GM12878 (cell line): ENCODE measurements at regions not wholly inside any gene's neighbourhood (a gene's known extent, or its start where the extent isn't known, plus 50 kb on each side); places are given as distances from the start of the nearest gene placed in this dataset.

Source experiments
- ATAC-seq: fragments of 200-7000 bp; cut with Tn5 transposase; 3 replicates; pipeline ENCODE4 v1.9.1; 2020; ENCODE audit warnings: mild to moderate bottlenecking, moderate library complexity
- BruUV-seq: library from RNA; stranded (reverse); fragments of 400-500 nt; replicated peaks from 2 replicates; lab custom pipeline; 2021; lab: Mats Ljungman, UMichigan
- CTCF ChIA-PET: fragments of 300-600 bp; sonication (Branson Sonifier 250); formaldehyde crosslinking; extraction: SDS; loops from one replicate; lab custom pipeline; 2021; ENCODE audit warnings: inconsistent platforms; lab: Yijun Ruan, JAX
- POLR2A ChIA-PET: fragments of 350-600 bp; formaldehyde crosslinking; extraction: SDS; loops from one replicate; lab custom pipeline; 2021; ENCODE audit warnings: inconsistent platforms; lab: Charles Lee
- RAD21 ChIA-PET: fragments of 300-600 bp; sonication (Branson Sonifier 250); formaldehyde crosslinking; loops from one replicate; lab custom pipeline; 2023; ENCODE audit warnings: antibody characterized with exemption; ENCODE audit not compliant: unreplicated experiment; lab: Charles Lee
- SMC1A ChIA-PET: fragments of 300-600 bp; sonication (Branson Sonifier 250); formaldehyde crosslinking; loops from one replicate; lab custom pipeline; 2023; ENCODE audit not compliant: unreplicated experiment, uncharacterized antibody; lab: Charles Lee
- DNase-seq: peaks from one replicate; pipeline ENCODE4 v3.0.0-alpha.2; 2011; ENCODE audit warnings: low read depth, low spot score
- FAIRE-seq: peaks from 3 replicates; lab custom pipeline; 2011; peaks lifted over from hg19 to GRCh38; lab: Jason Lieb, UNC
- H2AFZ ChIP-seq: 2 replicates; pipeline ENCODE4 v1.6.0; 2011; ENCODE audit warnings: low read depth, low read length, control low read depth; ENCODE audit not compliant: control insufficient read depth
- H3K27ac ChIP-seq: 2 replicates; pipeline ENCODE4 v1.5.1; 2011; ENCODE audit warnings: control low read depth; ENCODE audit not compliant: control insufficient read depth, insufficient read depth
- H3K27me3 ChIP-seq, 2 experiments: replicated peaks in 1 of 2; 2 replicates each; pipeline versions ENCODE4 v1.6.0 to v1.6.1; 2011; ENCODE audit warnings: low read length in 1 of 2; ENCODE audit not compliant: control insufficient read depth in 2 of 2, insufficient read depth in 2 of 2
- H3K36me3 ChIP-seq, 2 experiments: 2 replicates each; pipeline ENCODE4 v1.5.1; 2011; ENCODE audit warnings: low read length in 1 of 2; ENCODE audit not compliant: control insufficient read depth in 2 of 2, insufficient read depth in 2 of 2
- H3K4me1 ChIP-seq: 2 replicates; pipeline ENCODE4 v1.6.1; 2011; ENCODE audit warnings: mild to moderate bottlenecking, low read length, moderate library complexity, mixed read lengths; ENCODE audit not compliant: control insufficient read depth, insufficient read depth
- H3K4me2 ChIP-seq: 2 replicates; pipeline ENCODE4 v1.6.0; 2011; ENCODE audit warnings: control low read depth; ENCODE audit not compliant: control insufficient read depth, insufficient read depth
- H3K4me3 ChIP-seq: fragments of 200-600 bp; sonication (generic); 2 replicates; pipeline ENCODE4 v1.5.1; 2016
- H3K79me2 ChIP-seq: 2 replicates; pipeline ENCODE4 v1.6.0; 2011; ENCODE audit warnings: low read length; ENCODE audit not compliant: control insufficient read depth, insufficient read depth
- H3K9ac ChIP-seq: 2 replicates; pipeline ENCODE4 v1.8.0; 2011; ENCODE audit warnings: low read length, control low read depth, mixed read lengths; ENCODE audit not compliant: control insufficient read depth, insufficient read depth
- H3K9me3 ChIP-seq: replicated peaks from 3 replicates; pipeline ENCODE4 v1.5.1; 2011; ENCODE audit warnings: mild to moderate bottlenecking, low read length; ENCODE audit not compliant: control insufficient read depth, insufficient read depth
- H4K20me1 ChIP-seq: 2 replicates; pipeline ENCODE4 v1.6.0; 2011; ENCODE audit not compliant: control insufficient read depth, insufficient read depth
- BHLHE40 ChIP-seq, 2 experiments: fragments of 450-650 bp in 1 of 2; IDR thresholded peaks; 2 replicates each; pipeline ENCODE4 v1.6.1; 2011 to 2017; ENCODE audit warnings: low read depth in 2 of 2, borderline replicate concordance in 1 of 2, improper control_type of control experiment in 1 of 2, low read length in 1 of 2, mild to moderate bottlenecking in 1 of 2
- CREB1 ChIP-seq: IDR thresholded peaks from 2 replicates; pipeline ENCODE4 v1.6.1; 2012; ENCODE audit warnings: low read depth, mild to moderate bottlenecking, inconsistent platforms
- ETV6 ChIP-seq, 2 experiments: fragments of 450-650 bp in 1 of 2; IDR thresholded peaks in 1 of 2; conservative IDR thresholded peaks in 1 of 2; 2 replicates each; pipeline ENCODE4 v1.6.1; 2014; ENCODE audit warnings: antibody characterized with exemption in 1 of 2, borderline replicate concordance in 1 of 2, low read depth in 1 of 2, mild to moderate bottlenecking in 1 of 2, moderate library complexity in 1 of 2
- FOS ChIP-seq: IDR thresholded peaks from 3 replicates; pipeline ENCODE4 v1.6.1; 2011; ENCODE audit warnings: borderline replicate concordance; ENCODE audit not compliant: insufficient read length; ENCODE audit errors: extremely low read depth
- KAT2A ChIP-seq: conservative IDR thresholded peaks from 2 replicates; pipeline ENCODE4 v1.6.1; 2011; ENCODE audit warnings: low read depth, low read length; ENCODE audit not compliant: control insufficient read depth
- KDM1A ChIP-seq: fragments of 200-600 bp; sonication (generic); IDR thresholded peaks from 2 replicates; pipeline ENCODE4 v1.6.1; 2016; ENCODE audit warnings: borderline replicate concordance
- POLR2AphosphoS2 ChIP-seq: IDR thresholded peaks from 2 replicates; pipeline ENCODE4 v1.6.1; 2011; ENCODE audit warnings: low read depth, mild to moderate bottlenecking, low read length, improper control_type of control experiment, moderate library complexity
- TAF1 ChIP-seq: IDR thresholded peaks from 2 replicates; pipeline ENCODE4 v1.6.1; 2011; ENCODE audit warnings: mild to moderate bottlenecking, low read depth, low read length, borderline replicate concordance
- TARDBP ChIP-seq: IDR thresholded peaks from 2 replicates; pipeline ENCODE4 v1.6.1; 2016; ENCODE audit warnings: borderline replicate concordance
- TCF12 ChIP-seq: IDR thresholded peaks from 2 replicates; pipeline ENCODE4 v1.6.1; 2011; ENCODE audit warnings: low read depth, mild to moderate bottlenecking, low read length
- ZNF622 ChIP-seq: fragments of 450-650 bp; IDR thresholded peaks from 2 replicates; pipeline ENCODE4 v1.6.1; 2017; ENCODE audit warnings: mild to moderate bottlenecking, inconsistent platforms
- WGBS: methylation state at CpG from one replicate; pipeline ENCODE4 v1.1.6; 2016; ENCODE audit warnings: low lambda C conversion rate; ENCODE audit not compliant: insufficient replicate concordance, insufficient coverage; ENCODE audit errors: missing lambda C conversion rate; 5-methylcytosine and 5-hydroxymethylcytosine counted together
- in situ Hi-C: fragments of 300-500 bp; cut with MboI; formaldehyde crosslinking; loops from 9 replicates; pipeline ENCODE4 v1.14.3; 2018; ENCODE audit warnings: mixed read lengths
- intact Hi-C: fragments of 100-400 bp; cut with micrococcal nuclease; formaldehyde crosslinking; loops from one replicate; pipeline ENCODE4 v1.14.2; 2022; ENCODE audit not compliant: unreplicated experiment
- TF ChIP-seq, protein P1 (sequence below): fragments of 450-650 bp; conservative IDR thresholded peaks from 2 replicates; pipeline ENCODE4 v1.6.1; 2017; ENCODE audit warnings: mild to moderate bottlenecking, moderate library complexity
- TF ChIP-seq, protein P2 (sequence below): fragments of 450-650 bp; IDR thresholded peaks from 2 replicates; pipeline ENCODE4 v1.6.1; 2018; ENCODE audit warnings: mild to moderate bottlenecking, low read depth, moderate library complexity; ENCODE audit not compliant: partially characterized antibody
- TF ChIP-seq, protein P3 (sequence below), 3 experiments: IDR thresholded peaks in 2 of 3; conservative IDR thresholded peaks in 1 of 3; 2 replicates each; pipeline ENCODE4 v1.5.1; 2011; ENCODE audit warnings: low read depth in 3 of 3, low read length in 3 of 3, mild to moderate bottlenecking in 3 of 3, control low read depth in 2 of 3, moderate library complexity in 2 of 3, inconsistent platforms in 1 of 3, mixed read lengths in 1 of 3; ENCODE audit not compliant: control insufficient read depth in 2 of 3, insufficient read depth in 1 of 3; ENCODE audit errors: extremely low read depth in 1 of 3
- TF ChIP-seq, protein P4 (sequence below): fragments of 450-650 bp; IDR thresholded peaks from 2 replicates; pipeline ENCODE4 v1.6.1; 2014; ENCODE audit warnings: mild to moderate bottlenecking

DNA sequence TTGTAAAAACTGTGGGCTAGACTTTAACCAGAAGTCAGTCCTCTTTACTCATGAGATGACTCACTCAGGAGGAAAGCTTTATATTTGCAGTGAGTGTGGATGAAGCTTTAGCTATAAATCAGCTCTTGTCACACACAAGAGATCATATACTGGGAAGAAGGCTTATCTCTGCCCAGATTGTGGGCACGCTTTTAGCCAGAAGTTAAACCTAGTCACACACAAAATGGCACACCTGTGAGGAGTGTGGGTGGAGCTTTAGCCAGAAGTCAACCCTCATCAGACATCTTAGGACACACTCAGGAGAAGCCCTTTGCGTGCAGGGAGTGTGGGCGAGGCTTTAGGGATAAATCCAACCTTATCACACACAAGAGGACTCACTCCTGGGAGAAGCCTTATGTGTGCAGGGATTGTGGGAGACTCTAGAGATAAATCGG, 706.9 kb upstream of the LUZP2 start:
- ATAC-seq (no peak), FAIRE-seq (no peak), DNase-seq (no peak)
- Histone ChIP-seq H3K4me1 (no peaks in the 10 kb centered on the region), H3K27me3 (no peaks in the 10 kb centered on the region), H2AFZ (no peak overlapping the region), H3K9ac (no peak overlapping the region), H3K79me2 (no peaks in the 10 kb centered on the region), H3K27ac (no peak overlapping the region), H3K4me3 (no peak overlapping the region), H3K36me3 (no peaks in the 10 kb centered on the region), H4K20me1 (no peaks in the 10 kb centered on the region), H3K4me2 (no peak overlapping the region), H3K9me3 (no peaks in the 10 kb centered on the region)
- SMC1A ChIA-PET = interaction anchor here (0.6 kb wide), 1 partner anchor 23 kb away, joined by 3 read pairs; no protein-coding TSS in a partner anchor
- in situ Hi-C loops = no loop called here
- no TSS peak for BruUV-seq
- POLR2A ChIA-PET = no interaction called here
- WGBS = 22% methylated on average over 4 of the region's 4 CpGs
- RAD21 ChIA-PET = interaction anchor here (0.5 kb wide), 1 partner anchor 354 kb away, joined by 3 read pairs; no protein-coding TSS in a partner anchor
- intact Hi-C loops = no loop called here
- CTCF ChIA-PET = interaction anchor here (0.8 kb wide), 1 partner anchor 13 kb away, joined by 3 read pairs; no protein-coding TSS in a partner anchor
- no peak for TF ChIP-seq ZNF622
- TF ChIP-seq POLR2AphosphoS2 = no peak
- TF ChIP-seq TARDBP = no peak
- TF ChIP-seq TCF12 = no peak
- TF ChIP-seq, protein P1, sequence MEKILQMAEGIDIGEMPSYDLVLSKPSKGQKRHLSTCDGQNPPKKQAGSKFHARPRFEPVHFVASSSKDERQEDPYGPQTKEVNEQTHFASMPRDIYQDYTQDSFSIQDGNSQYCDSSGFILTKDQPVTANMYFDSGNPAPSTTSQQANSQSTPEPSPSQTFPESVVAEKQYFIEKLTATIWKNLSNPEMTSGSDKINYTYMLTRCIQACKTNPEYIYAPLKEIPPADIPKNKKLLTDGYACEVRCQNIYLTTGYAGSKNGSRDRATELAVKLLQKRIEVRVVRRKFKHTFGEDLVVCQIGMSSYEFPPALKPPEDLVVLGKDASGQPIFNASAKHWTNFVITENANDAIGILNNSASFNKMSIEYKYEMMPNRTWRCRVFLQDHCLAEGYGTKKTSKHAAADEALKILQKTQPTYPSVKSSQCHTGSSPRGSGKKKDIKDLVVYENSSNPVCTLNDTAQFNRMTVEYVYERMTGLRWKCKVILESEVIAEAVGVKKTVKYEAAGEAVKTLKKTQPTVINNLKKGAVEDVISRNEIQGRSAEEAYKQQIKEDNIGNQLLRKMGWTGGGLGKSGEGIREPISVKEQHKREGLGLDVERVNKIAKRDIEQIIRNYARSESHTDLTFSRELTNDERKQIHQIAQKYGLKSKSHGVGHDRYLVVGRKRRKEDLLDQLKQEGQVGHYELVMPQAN = no peak
- TF ChIP-seq, protein P2, sequence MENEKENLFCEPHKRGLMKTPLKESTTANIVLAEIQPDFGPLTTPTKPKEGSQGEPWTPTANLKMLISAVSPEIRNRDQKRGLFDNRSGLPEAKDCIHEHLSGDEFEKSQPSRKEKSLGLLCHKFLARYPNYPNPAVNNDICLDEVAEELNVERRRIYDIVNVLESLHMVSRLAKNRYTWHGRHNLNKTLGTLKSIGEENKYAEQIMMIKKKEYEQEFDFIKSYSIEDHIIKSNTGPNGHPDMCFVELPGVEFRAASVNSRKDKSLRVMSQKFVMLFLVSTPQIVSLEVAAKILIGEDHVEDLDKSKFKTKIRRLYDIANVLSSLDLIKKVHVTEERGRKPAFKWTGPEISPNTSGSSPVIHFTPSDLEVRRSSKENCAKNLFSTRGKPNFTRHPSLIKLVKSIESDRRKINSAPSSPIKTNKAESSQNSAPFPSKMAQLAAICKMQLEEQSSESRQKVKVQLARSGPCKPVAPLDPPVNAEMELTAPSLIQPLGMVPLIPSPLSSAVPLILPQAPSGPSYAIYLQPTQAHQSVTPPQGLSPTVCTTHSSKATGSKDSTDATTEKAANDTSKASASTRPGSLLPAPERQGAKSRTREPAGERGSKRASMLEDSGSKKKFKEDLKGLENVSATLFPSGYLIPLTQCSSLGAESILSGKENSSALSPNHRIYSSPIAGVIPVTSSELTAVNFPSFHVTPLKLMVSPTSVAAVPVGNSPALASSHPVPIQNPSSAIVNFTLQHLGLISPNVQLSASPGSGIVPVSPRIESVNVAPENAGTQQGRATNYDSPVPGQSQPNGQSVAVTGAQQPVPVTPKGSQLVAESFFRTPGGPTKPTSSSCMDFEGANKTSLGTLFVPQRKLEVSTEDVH = no peak
- TF ChIP-seq CREB1 = no peak
- TF ChIP-seq FOS = no peak
- TF ChIP-seq ETV6 (conservative IDR thresholded peaks at IDR 0.05 in 1 of 2, IDR thresholded peaks at IDR 0.05 in 1 of 2; ENCODE audit: borderline replicate concordance in 1 of 2, low read depth in 1 of 2) = no peak
- no peak for TF ChIP-seq BHLHE40 (IDR thresholded peaks at IDR 0.05; ENCODE audit: borderline replicate concordance in 1 of 2, low read depth in 2 of 2, low read length in 1 of 2)
- no peak for TF ChIP-seq KDM1A
- TF ChIP-seq TAF1 = no peak
- TF ChIP-seq, protein P3, sequence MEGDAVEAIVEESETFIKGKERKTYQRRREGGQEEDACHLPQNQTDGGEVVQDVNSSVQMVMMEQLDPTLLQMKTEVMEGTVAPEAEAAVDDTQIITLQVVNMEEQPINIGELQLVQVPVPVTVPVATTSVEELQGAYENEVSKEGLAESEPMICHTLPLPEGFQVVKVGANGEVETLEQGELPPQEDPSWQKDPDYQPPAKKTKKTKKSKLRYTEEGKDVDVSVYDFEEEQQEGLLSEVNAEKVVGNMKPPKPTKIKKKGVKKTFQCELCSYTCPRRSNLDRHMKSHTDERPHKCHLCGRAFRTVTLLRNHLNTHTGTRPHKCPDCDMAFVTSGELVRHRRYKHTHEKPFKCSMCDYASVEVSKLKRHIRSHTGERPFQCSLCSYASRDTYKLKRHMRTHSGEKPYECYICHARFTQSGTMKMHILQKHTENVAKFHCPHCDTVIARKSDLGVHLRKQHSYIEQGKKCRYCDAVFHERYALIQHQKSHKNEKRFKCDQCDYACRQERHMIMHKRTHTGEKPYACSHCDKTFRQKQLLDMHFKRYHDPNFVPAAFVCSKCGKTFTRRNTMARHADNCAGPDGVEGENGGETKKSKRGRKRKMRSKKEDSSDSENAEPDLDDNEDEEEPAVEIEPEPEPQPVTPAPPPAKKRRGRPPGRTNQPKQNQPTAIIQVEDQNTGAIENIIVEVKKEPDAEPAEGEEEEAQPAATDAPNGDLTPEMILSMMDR (IDR thresholded peaks at IDR 0.05 in 2 of 3, conservative IDR thresholded peaks at IDR 0.05 in 1 of 3; ENCODE audit: control insufficient read depth in 2 of 3, extremely low read depth in 1 of 3, insufficient read depth in 1 of 3, low read depth in 3 of 3, low read length in 3 of 3) = no peak
- TF ChIP-seq, protein P4, sequence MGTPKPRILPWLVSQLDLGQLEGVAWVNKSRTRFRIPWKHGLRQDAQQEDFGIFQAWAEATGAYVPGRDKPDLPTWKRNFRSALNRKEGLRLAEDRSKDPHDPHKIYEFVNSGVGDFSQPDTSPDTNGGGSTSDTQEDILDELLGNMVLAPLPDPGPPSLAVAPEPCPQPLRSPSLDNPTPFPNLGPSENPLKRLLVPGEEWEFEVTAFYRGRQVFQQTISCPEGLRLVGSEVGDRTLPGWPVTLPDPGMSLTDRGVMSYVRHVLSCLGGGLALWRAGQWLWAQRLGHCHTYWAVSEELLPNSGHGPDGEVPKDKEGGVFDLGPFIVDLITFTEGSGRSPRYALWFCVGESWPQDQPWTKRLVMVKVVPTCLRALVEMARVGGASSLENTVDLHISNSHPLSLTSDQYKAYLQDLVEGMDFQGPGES = no peak
- TF ChIP-seq KAT2A = no peak
